ENCODE measurements at regions not wholly inside any gene's neighbourhood (a gene's known extent, or its start where the extent isn't known, plus 50 kb on each side); places are given as distances from the start of the nearest gene placed in this dataset.

DNA sequence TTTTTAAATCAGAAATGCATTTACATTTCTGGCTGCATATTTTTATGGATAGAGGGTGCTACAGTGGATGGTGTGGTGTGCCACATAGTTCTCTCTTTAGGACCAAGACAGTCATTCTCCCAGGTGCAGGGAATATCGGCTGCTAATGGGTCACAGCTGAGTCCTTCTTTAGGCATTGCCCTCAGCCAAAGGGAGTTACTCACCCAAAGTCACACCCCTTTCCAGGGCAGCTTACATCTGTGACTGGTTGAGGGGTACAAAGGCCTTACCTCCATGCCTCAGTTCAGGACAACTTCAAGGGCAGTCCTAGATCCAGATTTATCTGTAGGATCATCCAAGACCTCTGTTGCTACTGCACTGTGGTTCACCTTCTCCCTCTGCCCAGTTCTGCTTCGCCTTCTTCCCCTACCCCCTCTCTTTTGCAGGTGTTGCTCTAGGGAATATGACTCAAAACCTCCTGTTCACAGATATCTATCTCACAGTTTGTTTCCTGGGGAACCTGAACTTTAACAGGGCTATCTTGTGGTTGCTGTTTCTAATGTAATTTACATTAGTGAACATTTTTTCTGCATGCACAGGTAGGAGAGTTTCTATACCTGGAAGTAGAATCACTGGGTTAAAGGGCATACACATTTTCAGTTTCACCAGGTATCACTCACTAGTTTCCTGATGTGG lies 413.9 kb downstream of the RPS6KC1 start:
- Histone ChIP-seq H3K4me1 (ENCODE audit: insufficient read depth, insufficient read length) (no peaks in the 10 kb centered on the region), H3K4me3 (ENCODE audit: insufficient read length, low read depth) (no peak overlapping the region), H3K36me3 (ENCODE audit: insufficient read depth, insufficient read length, low read length) (no peaks in the 10 kb centered on the region), H3K9me3 (ENCODE audit: insufficient read depth, low read length) (no peaks in the 10 kb centered on the region), H3K27me3 (ENCODE audit: insufficient read depth, insufficient read length) (no peaks in the 10 kb centered on the region), H3K9ac (ENCODE audit: insufficient read length, low read depth) (no peak overlapping the region)
- no peak for DNase-seq (ENCODE audit: low read depth, low spot score)
- TF ChIP-seq YY1 (IDR thresholded peaks at IDR 0.05; ENCODE audit: insufficient read depth, insufficient read length) (no peak), SUZ12 (IDR thresholded peaks at IDR 0.05; ENCODE audit: extremely low read depth, insufficient read depth, insufficient read length) (no peak), ZNF274 (IDR thresholded peaks at IDR 0.05; ENCODE audit: low read depth, low read length) (no peak)

DNA sequence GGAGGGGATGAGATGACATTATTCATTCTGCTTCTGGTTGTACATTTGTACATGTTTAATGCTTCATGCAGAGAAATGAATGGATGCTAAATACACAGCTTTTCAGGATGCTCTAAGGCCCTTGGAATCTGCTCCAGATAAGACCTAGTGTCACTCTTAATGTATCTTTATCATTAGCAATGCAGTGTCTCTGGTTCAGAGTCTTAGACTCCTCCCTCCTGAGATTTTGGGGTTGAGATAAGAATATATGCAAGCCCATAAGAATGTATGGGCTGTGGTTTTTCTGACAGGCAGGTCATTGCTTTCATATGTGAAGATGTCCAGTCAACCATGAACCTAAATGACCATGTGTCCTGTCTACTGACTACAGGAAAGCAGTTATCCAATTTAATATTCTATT lies 415.5 kb downstream of the RPS6KC1 start:
- no peaks in the 10 kb centered on the region for H3K36me3 ChIP-seq (ENCODE audit: insufficient read depth, insufficient read length, low read length)
- DNase-seq (ENCODE audit: low read depth, low spot score): no peak
- no peaks in the 10 kb centered on the region for H3K27me3 ChIP-seq (ENCODE audit: insufficient read depth, insufficient read length)
- H3K9me3 ChIP-seq (ENCODE audit: insufficient read depth, low read length): no peaks in the 10 kb centered on the region
- H3K4me1 ChIP-seq (ENCODE audit: insufficient read depth, insufficient read length): no peaks in the 10 kb centered on the region
- no peak overlapping the region for H3K4me3 ChIP-seq (ENCODE audit: insufficient read length, low read depth)
- TF ChIP-seq SUZ12 (IDR thresholded peaks at IDR 0.05; ENCODE audit: extremely low read depth, insufficient read depth, insufficient read length) (no peak), ZNF274 (IDR thresholded peaks at IDR 0.05; ENCODE audit: low read depth, low read length) (no peak), YY1 (IDR thresholded peaks at IDR 0.05; ENCODE audit: insufficient read depth, insufficient read length) (no peak)
- H3K9ac ChIP-seq (ENCODE audit: insufficient read length, low read depth): no peak overlapping the region

GRCh38 chr1:213474054-213474453 lies 423.0 kb downstream of the RPS6KC1 start:
- Histone ChIP-seq H3K27me3 (ENCODE audit: insufficient read depth, insufficient read length) (no peaks in the 10 kb centered on the region), H3K9me3 (ENCODE audit: insufficient read depth, low read length) (no peaks in the 10 kb centered on the region), H3K9ac (ENCODE audit: insufficient read length, low read depth) (no peak overlapping the region), H3K4me3 (ENCODE audit: insufficient read length, low read depth) (no peak overlapping the region), H3K4me1 (ENCODE audit: insufficient read depth, insufficient read length) (no peaks in the 10 kb centered on the region), H3K36me3 (ENCODE audit: insufficient read depth, insufficient read length, low read length) (no peaks in the 10 kb centered on the region)
- TF ChIP-seq YY1 (IDR thresholded peaks at IDR 0.05; ENCODE audit: insufficient read depth, insufficient read length) (no peak), ZNF274 (IDR thresholded peaks at IDR 0.05; ENCODE audit: low read depth, low read length) (no peak), SUZ12 (IDR thresholded peaks at IDR 0.05; ENCODE audit: extremely low read depth, insufficient read depth, insufficient read length) (no peak)
- DNase-seq (ENCODE audit: low read depth, low spot score): peak; percentile 47

DNA sequence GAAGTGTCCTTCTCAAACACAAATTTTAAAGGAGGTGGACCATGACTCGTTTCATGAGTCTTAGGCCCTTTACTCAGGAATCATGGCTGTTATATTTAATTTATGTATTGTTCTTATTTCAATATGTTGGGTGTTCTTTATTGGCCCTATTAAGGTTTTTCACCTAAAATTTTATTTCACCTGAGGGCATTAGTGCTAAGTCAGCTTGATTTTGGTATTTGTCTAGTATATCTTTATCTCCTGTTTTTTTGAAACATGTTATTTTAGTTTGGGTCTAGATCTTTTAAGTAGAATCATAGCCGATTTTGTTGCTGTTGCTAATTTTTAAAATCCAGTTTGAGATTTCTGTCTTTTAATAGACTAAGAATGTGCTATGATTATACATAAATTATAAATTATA lies 430.4 kb downstream of the RPS6KC1 start:
- Histone ChIP-seq H3K9me3 (ENCODE audit: insufficient read depth, low read length) (0 out of 2 replicates have a peak, but pooled peaks cover 4% of the 10 kb centered on the region), H3K4me1 (ENCODE audit: insufficient read depth, insufficient read length) (no peaks in the 10 kb centered on the region), H3K27me3 (ENCODE audit: insufficient read depth, insufficient read length) (no peaks in the 10 kb centered on the region), H3K36me3 (ENCODE audit: insufficient read depth, insufficient read length, low read length) (no peaks in the 10 kb centered on the region), H3K4me3 (ENCODE audit: insufficient read length, low read depth) (no peak overlapping the region), H3K9ac (ENCODE audit: insufficient read length, low read depth) (no peak overlapping the region)
- TF ChIP-seq YY1 (IDR thresholded peaks at IDR 0.05; ENCODE audit: insufficient read depth, insufficient read length) (no peak), ZNF274 (IDR thresholded peaks at IDR 0.05; ENCODE audit: low read depth, low read length) (no peak), SUZ12 (IDR thresholded peaks at IDR 0.05; ENCODE audit: extremely low read depth, insufficient read depth, insufficient read length) (no peak)
- DNase-seq (ENCODE audit: low read depth, low spot score): no peak

GRCh38 chr1:213484333-213484732 lies 433.3 kb downstream of the RPS6KC1 start:
- Histone ChIP-seq H3K4me3 (ENCODE audit: insufficient read length, low read depth) (no peak overlapping the region), H3K9me3 (ENCODE audit: insufficient read depth, low read length) (0 out of 2 replicates have a peak, but pooled peaks cover 4% of the 10 kb centered on the region), H3K9ac (ENCODE audit: insufficient read length, low read depth) (no peak overlapping the region), H3K36me3 (ENCODE audit: insufficient read depth, insufficient read length, low read length) (no peaks in the 10 kb centered on the region), H3K27me3 (ENCODE audit: insufficient read depth, insufficient read length) (no peaks in the 10 kb centered on the region), H3K4me1 (ENCODE audit: insufficient read depth, insufficient read length) (no peaks in the 10 kb centered on the region)
- TF ChIP-seq YY1 (IDR thresholded peaks at IDR 0.05; ENCODE audit: insufficient read depth, insufficient read length) (no peak), SUZ12 (IDR thresholded peaks at IDR 0.05; ENCODE audit: extremely low read depth, insufficient read depth, insufficient read length) (no peak), ZNF274 (IDR thresholded peaks at IDR 0.05; ENCODE audit: low read depth, low read length) (no peak)
- no peak for DNase-seq (ENCODE audit: low read depth, low spot score)

DNA sequence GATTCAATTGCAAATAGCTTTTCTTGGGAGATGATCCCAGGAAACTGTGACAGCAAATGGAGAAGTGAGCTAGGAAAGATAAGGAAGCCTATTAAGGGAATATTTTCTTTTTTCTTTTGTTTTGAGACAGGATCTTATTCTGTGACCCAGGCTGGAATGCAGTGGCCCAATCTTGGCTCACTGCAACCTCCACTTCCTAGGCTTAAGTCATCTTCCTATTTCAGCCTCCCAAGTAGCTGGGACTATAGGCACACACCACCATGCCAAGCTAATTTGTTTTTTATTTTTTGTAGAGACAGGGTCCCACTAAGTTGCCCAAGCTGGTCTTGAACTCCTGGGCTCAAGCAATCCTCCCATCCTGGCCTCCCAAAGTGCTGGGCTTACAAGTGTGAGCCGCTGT lies 433.7 kb downstream of the RPS6KC1 start:
- Histone ChIP-seq H3K36me3 (ENCODE audit: insufficient read depth, insufficient read length, low read length) (no peaks in the 10 kb centered on the region), H3K9me3 (ENCODE audit: insufficient read depth, low read length) (0 out of 2 replicates have a peak, but pooled peaks cover 4% of the 10 kb centered on the region), H3K27me3 (ENCODE audit: insufficient read depth, insufficient read length) (no peaks in the 10 kb centered on the region), H3K4me1 (ENCODE audit: insufficient read depth, insufficient read length) (no peaks in the 10 kb centered on the region), H3K9ac (ENCODE audit: insufficient read length, low read depth) (no peak overlapping the region), H3K4me3 (ENCODE audit: insufficient read length, low read depth) (no peak overlapping the region)
- no peak for TF ChIP-seq SUZ12 (IDR thresholded peaks at IDR 0.05; ENCODE audit: extremely low read depth, insufficient read depth, insufficient read length)
- no peak for TF ChIP-seq YY1 (IDR thresholded peaks at IDR 0.05; ENCODE audit: insufficient read depth, insufficient read length)
- TF ChIP-seq ZNF274 (IDR thresholded peaks at IDR 0.05; ENCODE audit: low read depth, low read length): no peak
- no peak for DNase-seq (ENCODE audit: low read depth, low spot score)

- no peaks in the 10 kb centered on the region for H3K36me3 ChIP-seq (ENCODE audit: insufficient read depth, insufficient read length, low read length)
- no peak overlapping the region for H3K4me3 ChIP-seq (ENCODE audit: insufficient read length, low read depth)
- TF ChIP-seq YY1 (IDR thresholded peaks at IDR 0.05; ENCODE audit: insufficient read depth, insufficient read length): no peak
- TF ChIP-seq SUZ12 (IDR thresholded peaks at IDR 0.05; ENCODE audit: extremely low read depth, insufficient read depth, insufficient read length): no peak
- no peak for TF ChIP-seq ZNF274 (IDR thresholded peaks at IDR 0.05; ENCODE audit: low read depth, low read length)
- no peak for DNase-seq (ENCODE audit: low read depth, low spot score)
- H3K4me1 ChIP-seq (ENCODE audit: insufficient read depth, insufficient read length): no peaks in the 10 kb centered on the region
- H3K9me3 ChIP-seq (ENCODE audit: insufficient read depth, low read length): 0 out of 2 replicates have a peak, but pooled peaks cover 4% of the 10 kb centered on the region
- no peaks in the 10 kb centered on the region for H3K27me3 ChIP-seq (ENCODE audit: insufficient read depth, insufficient read length)
- no peak overlapping the region for H3K9ac ChIP-seq (ENCODE audit: insufficient read length, low read depth)
Observed at GRCh38 chr1:213486488-213486887, 435.4 kb downstream of the RPS6KC1 start.
